Neural cell (in vitro differentiated cells): ENCODE measurements at regions not wholly inside any gene's neighbourhood (a gene's known extent, or its start where the extent isn't known, plus 50 kb on each side); places are given as distances from the start of the nearest gene placed in this dataset.

Experiments used
- CTCF ChIP-seq: fragments of 450-650 bp; IDR thresholded peaks from 2 replicates; pipeline ENCODE4 v1.5.1; 2014; ENCODE audit warnings: antibody characterized with exemption, mild to moderate bottlenecking, moderate library complexity; ENCODE audit not compliant: poor library complexity, severe bottlenecking
- EP300 ChIP-seq: fragments of 450-650 bp; conservative IDR thresholded peaks from 2 replicates; pipeline ENCODE4 v1.6.1; 2014; ENCODE audit warnings: antibody characterized with exemption, mild to moderate bottlenecking, moderate library complexity; ENCODE audit not compliant: poor library complexity, severe bottlenecking
- EZH2 ChIP-seq: fragments of 200-600, 300-800 bp; shearing (Covaris generic), sonication (generic); IDR thresholded peaks from 2 replicates; pipeline ENCODE4 v1.6.1; 2014; ENCODE audit warnings: antibody characterized with exemption, low read length, borderline replicate concordance, mild to moderate bottlenecking; ENCODE audit not compliant: insufficient read depth, poor library complexity, severe bottlenecking
- POLR2AphosphoS5 ChIP-seq: IDR thresholded peaks from 2 replicates; pipeline ENCODE4 v1.6.1; 2012
- TAF1 ChIP-seq: IDR thresholded peaks from 2 replicates; pipeline ENCODE4 v1.6.1; 2012; ENCODE audit warnings: low read depth

GRCh38 chr18:28607991-28608390, 431.1 kb upstream of the CDH2 start:
- TF ChIP-seq EZH2: no peak
- no peak for TF ChIP-seq TAF1
- TF ChIP-seq CTCF: no peak
- TF ChIP-seq POLR2AphosphoS5: no peak
- no peak for TF ChIP-seq EP300
